Activated naive CD4-positive, alpha-beta T cell treated with anti-CD3 and anti-CD28 coated beads, Interleukin-2, amount 50 U/mL, for 24 hours (primary cell): ENCODE measurements at regions not wholly inside any gene's neighbourhood (a gene's known extent, or its start where the extent isn't known, plus 50 kb on each side); places are given as distances from the start of the nearest gene placed in this dataset.
A peak's percentile ranks its signal among the peaks of the same experiment; 100 is the strongest.
"Not testable (repeated sequence)": the region's sequence is repeated elsewhere in the genome, so short reads cannot be mapped to it uniquely, and the experiment has no call there.

Source experiments
- H3K27ac Mint-ChIP-seq: one replicate; pipeline ENCODE4 v1.8.0; 2021; ENCODE audit warnings: mild to moderate bottlenecking, mixed read lengths
- H3K27me3 Mint-ChIP-seq: one replicate; pipeline ENCODE4 v1.8.0; 2021; ENCODE audit warnings: mixed read lengths
- H3K36me3 Mint-ChIP-seq: one replicate; pipeline ENCODE4 v1.8.0; 2021; ENCODE audit warnings: mixed read lengths
- H3K4me1 Mint-ChIP-seq: one replicate; pipeline ENCODE4 v1.8.0; 2021; ENCODE audit warnings: mixed read lengths
- H3K4me3 Mint-ChIP-seq: one replicate; pipeline ENCODE4 v1.8.0; 2021; ENCODE audit warnings: mild to moderate bottlenecking, mixed read lengths
- H3K9me3 Mint-ChIP-seq: one replicate; pipeline ENCODE4 v1.8.0; 2021; ENCODE audit warnings: mixed read lengths

GRCh38 chr5:39658866-39659265, 234.1 kb upstream of the DAB2 start:
- no peak overlapping the region for H3K4me3 Mint-ChIP-seq
- no peaks in the 10 kb centered on the region for H3K36me3 Mint-ChIP-seq
- no peak overlapping the region for H3K27ac Mint-ChIP-seq
- no peaks in the 10 kb centered on the region for H3K27me3 Mint-ChIP-seq
- H3K9me3 Mint-ChIP-seq, result no peaks in the 10 kb centered on the region
- H3K4me1 Mint-ChIP-seq, result peaks cover 39% of the 10 kb centered on the region

DNA sequence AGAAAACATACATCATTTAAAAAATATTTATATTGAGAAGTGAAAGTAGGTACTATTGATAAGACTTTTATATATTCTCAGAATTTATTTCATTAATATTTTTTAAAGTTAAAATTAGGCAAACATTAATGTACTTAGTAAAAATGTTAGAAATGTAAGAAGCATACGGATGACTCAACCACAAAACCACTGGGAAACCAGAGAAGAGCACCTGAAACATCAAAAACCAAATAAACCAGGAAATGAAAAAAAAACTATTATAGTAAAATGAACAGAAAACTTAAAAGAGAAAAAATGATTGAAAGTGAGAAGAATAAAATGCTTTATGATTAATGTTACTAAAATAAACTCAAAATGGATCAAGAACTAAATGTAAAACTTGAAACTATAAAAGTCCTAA, 233.2 kb upstream of the DAB2 start:
- H3K9me3 Mint-ChIP-seq, result no peaks in the 10 kb centered on the region
- no peak overlapping the region for H3K4me3 Mint-ChIP-seq
- H3K4me1 Mint-ChIP-seq, result peaks cover 39% of the 10 kb centered on the region
- no peaks in the 10 kb centered on the region for H3K36me3 Mint-ChIP-seq
- H3K27me3 Mint-ChIP-seq, result no peaks in the 10 kb centered on the region
- peak overlapping the region; percentile 80 for H3K27ac Mint-ChIP-seq

GRCh38 chr5:39656600-39656999, 231.8 kb upstream of the DAB2 start:
- Mint-ChIP-seq H3K9me3 (no peaks in the 10 kb centered on the region), H3K4me3 (no peak overlapping the region), H3K36me3 (no peaks in the 10 kb centered on the region), H3K27me3 (no peaks in the 10 kb centered on the region), H3K4me1 (peaks cover 39% of the 10 kb centered on the region), H3K27ac (no peak overlapping the region)

DNA sequence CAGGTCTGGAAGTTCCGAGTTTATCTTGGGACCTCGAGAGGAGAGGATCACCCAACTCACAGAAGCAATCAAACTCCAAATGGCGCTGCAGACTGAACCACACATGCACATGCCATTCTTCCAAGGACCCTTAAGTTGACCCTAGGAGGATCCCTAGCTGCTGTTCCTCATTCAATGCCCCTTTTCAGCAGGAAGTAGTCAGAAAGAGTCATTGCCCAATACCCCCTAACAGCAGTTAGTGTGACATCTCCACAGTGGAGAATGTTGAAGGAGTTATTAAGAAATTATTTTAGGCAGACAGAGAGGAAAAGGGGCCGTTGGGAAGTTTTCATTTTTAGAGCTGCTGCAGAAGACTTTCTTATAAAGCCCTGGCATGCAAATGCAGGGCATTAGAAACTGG, 229.9 kb upstream of the DAB2 start:
- H3K27me3 Mint-ChIP-seq, result no peaks in the 10 kb centered on the region
- H3K4me3 Mint-ChIP-seq, result no peak overlapping the region
- H3K27ac Mint-ChIP-seq, result no peak overlapping the region
- no peaks in the 10 kb centered on the region for H3K36me3 Mint-ChIP-seq
- H3K4me1 Mint-ChIP-seq, result peaks cover 31% of the 10 kb centered on the region
- no peaks in the 10 kb centered on the region for H3K9me3 Mint-ChIP-seq

- not testable (repeated sequence) for H3K36me3 Mint-ChIP-seq, H3K27me3 Mint-ChIP-seq, H3K9me3 Mint-ChIP-seq, H3K4me3 Mint-ChIP-seq, H3K27ac Mint-ChIP-seq, H3K4me1 Mint-ChIP-seq
Observed at GRCh38 chr5:39652481-39652880, 227.7 kb upstream of the DAB2 start.

DNA sequence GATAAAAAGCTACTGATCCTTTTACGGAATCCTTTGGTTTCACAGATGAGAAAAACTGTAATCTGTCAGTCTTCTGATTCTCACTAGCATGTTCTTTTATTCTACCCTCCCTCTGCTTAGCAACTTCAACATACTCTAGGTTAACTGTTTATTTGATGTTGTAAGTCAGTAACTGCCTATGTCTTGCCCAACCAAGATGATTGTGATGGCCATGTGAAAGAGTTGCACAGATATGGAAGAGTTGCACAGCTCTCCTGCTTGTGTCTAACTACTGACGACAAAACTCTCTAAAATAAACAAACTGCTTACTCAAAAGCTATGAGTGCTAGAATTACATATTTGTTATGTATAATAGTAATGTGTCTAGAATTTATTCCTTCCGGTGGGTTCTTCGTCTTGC, 227.3 kb upstream of the DAB2 start:
- Mint-ChIP-seq H3K4me3 (no peak overlapping the region), H3K9me3 (no peaks in the 10 kb centered on the region), H3K27me3 (no peaks in the 10 kb centered on the region), H3K36me3 (no peaks in the 10 kb centered on the region), H3K27ac (no peak overlapping the region), H3K4me1 (peaks cover 5% of the 10 kb centered on the region)

DNA sequence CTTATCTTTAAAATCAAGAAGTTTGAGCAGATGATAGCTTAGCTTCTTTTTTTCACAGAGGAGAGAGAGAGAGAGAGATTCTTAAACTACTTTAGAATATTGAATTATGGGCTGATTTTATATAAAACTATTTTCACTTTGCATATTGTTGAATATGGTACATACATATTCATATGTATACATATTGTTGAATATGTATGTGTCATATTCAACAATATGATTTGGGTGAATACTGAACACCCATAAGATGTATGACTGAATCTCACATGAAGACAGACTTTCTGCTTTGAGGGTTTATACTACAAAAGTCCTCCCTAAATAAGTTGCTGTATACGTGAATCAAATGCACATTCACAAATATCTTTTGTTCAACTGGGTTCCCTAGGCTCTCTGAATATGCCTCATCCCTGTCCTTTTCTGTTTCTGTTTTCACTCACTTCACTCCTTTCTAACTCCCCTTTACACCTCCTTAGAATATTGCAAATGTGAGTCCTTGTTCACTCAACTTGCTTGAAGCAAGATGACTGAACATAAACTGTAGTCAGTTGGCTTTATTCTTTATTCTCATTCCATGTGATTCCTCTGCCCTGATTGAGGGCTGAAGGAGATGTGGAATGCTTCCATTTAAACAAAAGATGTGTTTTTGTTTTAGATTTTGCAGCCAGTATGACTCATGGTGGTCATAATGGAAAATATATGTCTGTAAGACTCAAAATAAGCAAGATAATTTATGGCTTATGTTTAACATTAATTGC, 225.4 kb upstream of the DAB2 start:
- H3K27me3 Mint-ChIP-seq, result peaks cover 1% of the 10 kb centered on the region
- no peak overlapping the region for H3K27ac Mint-ChIP-seq
- no peak overlapping the region for H3K4me3 Mint-ChIP-seq
- no peaks in the 10 kb centered on the region for H3K4me1 Mint-ChIP-seq
- no peaks in the 10 kb centered on the region for H3K9me3 Mint-ChIP-seq
- H3K36me3 Mint-ChIP-seq, result no peaks in the 10 kb centered on the region

- no peak overlapping the region for H3K4me3 Mint-ChIP-seq
- no peaks in the 10 kb centered on the region for H3K9me3 Mint-ChIP-seq
- H3K27me3 Mint-ChIP-seq, result peaks cover 1% of the 10 kb centered on the region
- H3K4me1 Mint-ChIP-seq, result no peaks in the 10 kb centered on the region
- no peaks in the 10 kb centered on the region for H3K36me3 Mint-ChIP-seq
- no peak overlapping the region for H3K27ac Mint-ChIP-seq
Observed at GRCh38 chr5:39648848-39649227, 224.1 kb upstream of the DAB2 start.

DNA sequence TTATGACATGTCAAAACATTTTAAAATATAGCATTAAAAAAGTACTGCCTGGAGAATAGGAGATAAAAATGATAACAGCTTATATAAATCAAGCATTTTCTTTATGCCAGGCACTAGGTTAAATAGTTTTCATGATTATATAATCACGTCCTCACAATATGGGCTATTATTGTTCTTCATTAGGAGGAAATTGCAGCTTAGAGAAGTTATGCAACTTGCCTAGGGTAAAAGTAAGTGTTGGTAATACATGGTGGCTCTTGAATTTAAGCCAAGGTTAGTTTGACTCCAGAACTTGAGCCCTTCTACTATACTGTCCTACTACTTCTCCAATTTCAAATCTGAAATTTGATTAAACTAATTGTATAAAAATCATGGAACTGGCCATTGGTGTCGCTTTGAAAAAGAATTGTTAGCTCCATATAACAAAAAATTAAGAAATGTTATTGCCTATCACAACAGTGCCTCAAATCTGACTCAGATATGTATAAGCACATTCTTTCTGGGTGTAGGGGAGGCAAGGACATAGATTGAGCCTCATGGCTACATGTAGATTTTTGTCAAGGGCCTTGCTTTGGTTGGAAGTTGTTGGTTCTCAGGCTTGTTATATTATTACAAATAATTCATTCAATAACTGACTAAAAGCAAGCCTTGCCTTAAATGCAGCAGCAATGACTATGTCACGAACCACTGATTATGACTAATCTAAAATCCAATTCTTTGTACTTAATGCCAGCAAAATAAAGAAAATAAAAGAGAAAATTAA, 223.5 kb upstream of the DAB2 start:
- no peak overlapping the region for H3K27ac Mint-ChIP-seq
- no peaks in the 10 kb centered on the region for H3K9me3 Mint-ChIP-seq
- no peaks in the 10 kb centered on the region for H3K36me3 Mint-ChIP-seq
- peaks cover 1% of the 10 kb centered on the region for H3K27me3 Mint-ChIP-seq
- H3K4me3 Mint-ChIP-seq, result no peak overlapping the region
- H3K4me1 Mint-ChIP-seq, result no peaks in the 10 kb centered on the region

DNA sequence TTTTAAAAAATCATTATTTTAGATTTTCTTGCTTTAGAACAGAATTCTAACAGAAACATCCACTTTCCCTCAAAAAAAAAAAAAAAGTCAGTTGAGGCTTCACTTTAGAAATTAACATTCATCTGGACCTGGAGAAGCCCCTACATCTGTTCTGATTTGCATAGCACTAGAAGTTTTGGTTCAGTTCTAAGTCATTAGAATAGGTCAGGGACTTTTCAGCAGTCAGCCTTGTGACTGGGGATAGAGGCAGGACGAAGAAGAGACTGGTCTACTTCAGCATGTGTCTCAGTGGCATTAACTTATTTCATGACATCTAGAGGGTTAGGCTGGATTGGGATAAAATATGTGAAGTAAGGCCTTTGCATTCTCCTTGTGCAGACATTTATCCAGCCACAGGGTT, 215.8 kb upstream of the DAB2 start:
- Mint-ChIP-seq H3K4me3 (no peak overlapping the region), H3K36me3 (no peaks in the 10 kb centered on the region), H3K27me3 (no peaks in the 10 kb centered on the region), H3K27ac (no peak overlapping the region), H3K4me1 (no peaks in the 10 kb centered on the region), H3K9me3 (peaks cover 4% of the 10 kb centered on the region)

DNA sequence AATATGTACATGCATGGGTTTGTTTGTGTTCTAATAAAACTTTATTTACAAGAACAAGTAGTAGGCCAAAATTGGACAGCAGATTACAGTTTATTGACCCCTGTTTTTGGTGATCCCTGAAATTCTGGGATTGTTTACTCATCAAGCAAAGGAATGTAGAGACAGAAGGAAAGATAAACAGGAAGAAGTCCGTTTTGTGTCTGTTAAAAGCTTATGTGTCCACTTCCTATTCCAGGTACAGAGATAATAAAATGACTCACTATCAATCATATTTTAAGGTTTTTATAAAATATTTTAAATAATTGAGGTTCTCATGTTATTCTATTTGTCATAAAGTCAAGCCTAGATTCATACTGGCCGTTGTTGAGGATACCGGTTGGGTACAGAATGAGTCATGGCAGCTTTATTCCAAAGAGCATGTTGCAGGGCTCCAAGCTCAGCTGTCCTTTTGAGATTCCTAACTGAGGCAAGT, 214.9 kb upstream of the DAB2 start:
- no peak overlapping the region for H3K27ac Mint-ChIP-seq
- H3K27me3 Mint-ChIP-seq, result no peaks in the 10 kb centered on the region
- H3K36me3 Mint-ChIP-seq, result no peaks in the 10 kb centered on the region
- no peak overlapping the region for H3K4me3 Mint-ChIP-seq
- no peaks in the 10 kb centered on the region for H3K4me1 Mint-ChIP-seq
- H3K9me3 Mint-ChIP-seq, result peaks cover 4% of the 10 kb centered on the region

DNA sequence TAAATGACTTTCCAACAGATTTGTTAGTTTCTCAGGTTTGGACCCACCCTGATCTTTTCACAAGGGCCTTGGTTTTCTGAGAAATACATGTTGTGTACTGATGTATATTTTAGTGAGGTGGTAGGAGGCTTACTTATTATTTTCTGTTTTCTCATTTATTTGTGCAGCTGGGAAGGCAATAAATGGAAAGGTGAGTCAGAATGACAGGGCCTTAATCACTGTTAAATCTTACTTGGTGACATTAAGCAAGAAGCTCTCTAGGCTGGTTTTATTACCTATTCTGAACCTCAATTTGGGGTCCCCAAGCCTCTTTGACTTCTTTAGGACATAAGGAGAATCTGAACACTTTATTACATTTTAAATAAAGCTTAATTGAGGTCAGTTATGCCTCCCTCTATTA, 214.0 kb upstream of the DAB2 start:
- Mint-ChIP-seq H3K27me3 (no peaks in the 10 kb centered on the region), H3K27ac (no peak overlapping the region), H3K4me1 (no peaks in the 10 kb centered on the region), H3K4me3 (no peak overlapping the region), H3K36me3 (no peaks in the 10 kb centered on the region), H3K9me3 (peaks cover 4% of the 10 kb centered on the region)

DNA sequence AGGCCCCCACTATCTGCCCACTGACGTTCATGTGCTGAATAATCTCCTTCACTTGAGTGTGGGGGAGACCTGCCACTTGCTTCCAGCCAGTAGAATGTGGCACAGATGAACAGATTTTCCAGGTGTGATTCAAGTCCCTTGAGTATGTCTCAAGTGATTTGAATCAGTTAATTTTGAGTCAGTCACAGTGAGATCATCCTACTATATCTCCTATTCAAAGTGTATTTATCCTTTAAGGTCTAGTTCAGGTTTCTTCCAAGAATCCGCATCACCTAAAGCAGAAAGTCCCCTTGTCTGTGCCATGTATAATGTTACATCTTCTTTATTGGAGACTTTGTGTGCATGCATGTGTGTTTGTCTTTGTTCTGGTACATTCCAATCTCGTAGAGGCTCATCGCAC, 208.3 kb upstream of the DAB2 start:
- peaks cover 11% of the 10 kb centered on the region for H3K27me3 Mint-ChIP-seq
- H3K4me3 Mint-ChIP-seq, result no peak overlapping the region
- H3K27ac Mint-ChIP-seq, result no peak overlapping the region
- no peaks in the 10 kb centered on the region for H3K36me3 Mint-ChIP-seq
- H3K9me3 Mint-ChIP-seq, result no peaks in the 10 kb centered on the region
- no peaks in the 10 kb centered on the region for H3K4me1 Mint-ChIP-seq

GRCh38 chr5:39631958-39632357, 207.2 kb upstream of the DAB2 start:
- Mint-ChIP-seq H3K27me3 (peaks cover 11% of the 10 kb centered on the region), H3K4me1 (no peaks in the 10 kb centered on the region), H3K27ac (no peak overlapping the region), H3K9me3 (no peaks in the 10 kb centered on the region), H3K36me3 (no peaks in the 10 kb centered on the region), H3K4me3 (no peak overlapping the region)

GRCh38 chr5:39629946-39630345, 205.2 kb upstream of the DAB2 start:
- Mint-ChIP-seq H3K27ac (no peak overlapping the region), H3K4me1 (no peaks in the 10 kb centered on the region), H3K36me3 (no peaks in the 10 kb centered on the region), H3K9me3 (no peaks in the 10 kb centered on the region), H3K27me3 (peaks cover 15% of the 10 kb centered on the region), H3K4me3 (no peak overlapping the region)

DNA sequence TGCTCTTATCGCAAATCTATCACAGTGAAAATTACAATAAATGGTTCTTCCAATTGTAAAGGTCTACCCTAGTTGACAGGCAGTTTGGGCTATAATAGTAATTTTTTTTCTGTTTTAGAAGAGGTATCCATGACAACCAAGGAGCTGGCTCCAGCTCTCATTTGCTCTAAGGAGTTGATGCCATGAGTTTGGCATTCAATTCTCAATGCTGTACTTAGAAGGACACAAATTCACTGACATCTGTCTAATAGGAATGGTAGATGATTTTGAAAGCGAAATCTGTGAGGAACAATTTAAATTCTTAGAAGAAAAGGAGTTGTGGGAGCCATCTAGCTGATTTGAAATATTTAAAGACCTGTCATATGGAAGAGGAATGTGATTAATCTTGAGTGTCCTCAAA, 203.6 kb upstream of the DAB2 start:
- Mint-ChIP-seq H3K27me3 (peaks cover 15% of the 10 kb centered on the region), H3K9me3 (no peaks in the 10 kb centered on the region), H3K27ac (no peak overlapping the region), H3K4me1 (no peaks in the 10 kb centered on the region), H3K4me3 (no peak overlapping the region), H3K36me3 (no peaks in the 10 kb centered on the region)
